ENCODE measurements at regions not wholly inside any gene's neighbourhood (a gene's known extent, or its start where the extent isn't known, plus 50 kb on each side); places are given as distances from the start of the nearest gene placed in this dataset.

DNA sequence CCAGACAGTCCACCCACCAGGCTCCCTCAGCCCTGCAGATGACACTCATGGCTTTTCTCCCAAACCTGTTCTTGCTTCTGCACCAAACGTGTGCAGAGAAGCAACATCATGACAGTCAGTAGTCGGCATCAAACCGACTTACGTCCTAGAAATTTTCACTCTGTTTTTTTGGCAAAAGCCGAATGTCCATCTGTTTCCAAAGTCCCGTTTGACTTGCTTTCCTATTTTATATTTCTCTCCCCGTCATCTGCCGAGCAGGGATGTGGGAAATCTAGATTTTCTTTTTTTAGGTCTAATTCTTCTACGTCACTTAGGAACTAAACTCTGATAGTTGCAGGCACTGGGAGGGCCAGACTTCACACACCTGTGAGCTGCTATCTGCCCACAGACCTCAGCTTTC lies 104.9 kb downstream of the RMI2 start:
- no peaks in the 10 kb centered on the region for H3K79me2 ChIP-seq (ENCODE audit: control insufficient read depth, insufficient read depth, low read length)
- FAIRE-seq (no peak), DNase-seq (ENCODE audit: low read depth, low spot score) (no peak)
- intact Hi-C loops (cut with micrococcal nuclease) (no loop called here), dilution Hi-C loops (cut with MboI; ENCODE audit: extremely low pct_ligation_motif_present, low sequenced_read_pairs) (no loop called here)
- H3K4me2 ChIP-seq (ENCODE audit: insufficient read depth, low read length): no peak overlapping the region
- no peak for TF ChIP-seq MYC (IDR thresholded peaks at IDR 0.05; ENCODE audit: low read depth, low read length)
- no peak for TF ChIP-seq POLR2AphosphoS5 (IDR thresholded peaks at IDR 0.05; ENCODE audit: insufficient read depth, low read depth, low read length)
- no peak for TF ChIP-seq EZH2 (IDR thresholded peaks at IDR 0.05; ENCODE audit: borderline replicate concordance, low read depth, low read length, severe bottlenecking)
- TF ChIP-seq, protein P1, sequence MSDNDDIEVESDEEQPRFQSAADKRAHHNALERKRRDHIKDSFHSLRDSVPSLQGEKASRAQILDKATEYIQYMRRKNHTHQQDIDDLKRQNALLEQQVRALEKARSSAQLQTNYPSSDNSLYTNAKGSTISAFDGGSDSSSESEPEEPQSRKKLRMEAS (IDR thresholded peaks at IDR 0.05; ENCODE audit: insufficient read depth, insufficient read length): no peak
- TF ChIP-seq GATA2 (IDR thresholded peaks at IDR 0.05; ENCODE audit: insufficient read depth, insufficient read length, low read depth, low read length): no peak
- TF ChIP-seq POLR2A (IDR thresholded peaks at IDR 0.05; ENCODE audit: low read depth, low read length): no peak
- TF ChIP-seq CTCF (IDR thresholded peaks at IDR 0.05; ENCODE audit: extremely low read depth in 1 of 2, insufficient read depth in 1 of 2, low read depth in 1 of 2, low read length in 2 of 2): no peak
- TF ChIP-seq JUN (IDR thresholded peaks at IDR 0.05; ENCODE audit: borderline replicate concordance, insufficient read depth, insufficient read length, low read depth): no peak
- TF ChIP-seq FOS (IDR thresholded peaks at IDR 0.05; ENCODE audit: borderline replicate concordance, insufficient read depth, low read length): no peak
- no peaks in the 10 kb centered on the region for H3K4me1 ChIP-seq (ENCODE audit: control insufficient read depth, extremely low read depth, insufficient read depth, low read length)
- H3K4me3 ChIP-seq (replicated peaks in 1 of 3; ENCODE audit: insufficient read depth in 1 of 3, low read depth in 1 of 3, low read length in 3 of 3): no peak overlapping the region
- H3K9me1 ChIP-seq (replicated peaks; ENCODE audit: control insufficient read depth, extremely low read depth, insufficient read depth, low read length): no peaks in the 10 kb centered on the region
- POLR2A ChIA-PET: no interaction called here
- no peak overlapping the region for H3K27ac ChIP-seq (ENCODE audit: insufficient read depth, low read depth, low read length)
- BruUV-seq (replicated peaks): no TSS peak
- no peaks in the 10 kb centered on the region for H3K36me3 ChIP-seq (ENCODE audit: control insufficient read depth in 2 of 2, extremely low read depth in 1 of 2, insufficient read depth in 2 of 2, low read length in 2 of 2)
- H3K9me3 ChIP-seq (replicated peaks; ENCODE audit: control insufficient read depth, insufficient read depth, low read length): no peaks in the 10 kb centered on the region
- H4K20me1 ChIP-seq (replicated peaks; ENCODE audit: control insufficient read depth, extremely low read depth, insufficient read depth, low read length): no peaks in the 10 kb centered on the region
- no peak overlapping the region for H2AFZ ChIP-seq (ENCODE audit: low read depth, low read length)
- no peak overlapping the region for H3K9ac ChIP-seq (replicated peaks; ENCODE audit: extremely low read depth, insufficient read depth, low read length)
- H3K27me3 ChIP-seq (ENCODE audit: control insufficient read depth in 2 of 2, insufficient read depth in 2 of 2, low read length in 2 of 2): no peaks in the 10 kb centered on the region
- CTCF ChIA-PET: no interaction called here
